ENCODE measurements at regions not wholly inside any gene's neighbourhood (a gene's known extent, or its start where the extent isn't known, plus 50 kb on each side); places are given as distances from the start of the nearest gene placed in this dataset.

- no peaks in the 10 kb centered on the region for H3K9me3 Mint-ChIP-seq
- no peak for DNase-seq (ENCODE audit: low read depth, low spot score)
- H3K4me1 Mint-ChIP-seq = peaks cover 15% of the 10 kb centered on the region
- no peak for TF ChIP-seq CTCF (conservative IDR thresholded peaks at IDR 0.05)
- H3K27ac Mint-ChIP-seq (ENCODE audit: unreplicated experiment) = no peak overlapping the region
- no peaks in the 10 kb centered on the region for H3K27me3 Mint-ChIP-seq (ENCODE audit: low read depth)
- no peak overlapping the region for H3K4me3 Mint-ChIP-seq
- no peaks in the 10 kb centered on the region for H3K36me3 Mint-ChIP-seq (ENCODE audit: low read depth)
Measured at GRCh38 chr10:70990681-70991080, 102.3 kb upstream of the PCBD1 start.

GRCh38 chr10:70991140-70992124 lies 103.1 kb upstream of the PCBD1 start:
- no peaks in the 10 kb centered on the region for H3K36me3 Mint-ChIP-seq (ENCODE audit: low read depth)
- peaks cover 15% of the 10 kb centered on the region for H3K4me1 Mint-ChIP-seq
- no peak for DNase-seq (ENCODE audit: low read depth, low spot score)
- no peak overlapping the region for H3K4me3 Mint-ChIP-seq
- peaks cover 6% of the 10 kb centered on the region for H3K27me3 Mint-ChIP-seq (ENCODE audit: low read depth)
- no peak for TF ChIP-seq CTCF (conservative IDR thresholded peaks at IDR 0.05)
- no peak overlapping the region for H3K27ac Mint-ChIP-seq (ENCODE audit: unreplicated experiment)
- no peaks in the 10 kb centered on the region for H3K9me3 Mint-ChIP-seq

- DNase-seq (ENCODE audit: low read depth, low spot score) = no peak
- H3K4me1 Mint-ChIP-seq = peaks cover 15% of the 10 kb centered on the region
- H3K27me3 Mint-ChIP-seq (ENCODE audit: low read depth) = peaks cover 6% of the 10 kb centered on the region
- no peaks in the 10 kb centered on the region for H3K36me3 Mint-ChIP-seq (ENCODE audit: low read depth)
- no peak for TF ChIP-seq CTCF (conservative IDR thresholded peaks at IDR 0.05)
- H3K9me3 Mint-ChIP-seq = no peaks in the 10 kb centered on the region
- no peak overlapping the region for H3K27ac Mint-ChIP-seq (ENCODE audit: unreplicated experiment)
- no peak overlapping the region for H3K4me3 Mint-ChIP-seq
Measured at GRCh38 chr10:70992436-70992835, 104.1 kb upstream of the PCBD1 start.

GRCh38 chr10:70993051-70993450 lies 104.7 kb upstream of the PCBD1 start:
- H3K36me3 Mint-ChIP-seq (ENCODE audit: low read depth) = no peaks in the 10 kb centered on the region
- no peaks in the 10 kb centered on the region for H3K9me3 Mint-ChIP-seq
- DNase-seq (ENCODE audit: low read depth, low spot score) = no peak
- H3K4me3 Mint-ChIP-seq = no peak overlapping the region
- H3K27ac Mint-ChIP-seq (ENCODE audit: unreplicated experiment) = no peak overlapping the region
- peaks cover 14% of the 10 kb centered on the region for H3K4me1 Mint-ChIP-seq
- H3K27me3 Mint-ChIP-seq (ENCODE audit: low read depth) = peaks cover 6% of the 10 kb centered on the region
- TF ChIP-seq CTCF (conservative IDR thresholded peaks at IDR 0.05) = no peak

DNA sequence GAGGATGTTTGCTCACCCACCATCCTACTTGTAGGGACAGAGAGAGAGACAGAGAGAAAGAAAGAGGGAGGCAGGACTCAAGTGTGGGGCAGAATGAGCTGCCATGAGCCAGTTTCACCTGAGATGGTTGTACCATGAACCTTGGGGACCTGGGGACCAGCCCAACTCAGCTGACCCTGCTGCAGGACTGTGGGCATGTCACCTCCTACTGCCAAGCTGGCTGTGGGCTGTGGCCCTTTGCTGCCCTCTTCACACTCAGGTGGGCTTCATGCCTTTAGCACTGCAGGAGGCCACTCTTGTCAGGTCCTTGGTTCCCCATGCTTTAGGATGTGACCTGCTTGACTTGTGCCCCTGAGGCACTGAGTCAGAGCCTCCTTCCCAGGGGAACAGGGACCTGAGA lies 108.2 kb upstream of the PCBD1 start:
- Mint-ChIP-seq H3K27me3 (ENCODE audit: low read depth) (peaks cover 23% of the 10 kb centered on the region), H3K36me3 (ENCODE audit: low read depth) (no peaks in the 10 kb centered on the region), H3K27ac (ENCODE audit: unreplicated experiment) (no peak overlapping the region), H3K4me3 (no peak overlapping the region), H3K4me1 (no peaks in the 10 kb centered on the region), H3K9me3 (peaks cover 4% of the 10 kb centered on the region)
- TF ChIP-seq CTCF (conservative IDR thresholded peaks at IDR 0.05) = no peak
- DNase-seq (ENCODE audit: low read depth, low spot score) = no peak

All from neural crest cell (in vitro differentiated cells).